Limb (tissue), 2 donors: ENCODE measurements at regions not wholly inside any gene's neighbourhood (a gene's known extent, or its start where the extent isn't known, plus 50 kb on each side); places are given as distances from the start of the nearest gene placed in this dataset.

ENCODE experiments used
- DNase-seq, 2 donors: peaks; one replicate each; pipeline ENCODE4 v3.0.0-alpha.2; 2016; ENCODE audit errors: extremely low spot score in 2 of 2

- DNase-seq: no peak
Observed at GRCh38 chr13:34533941-34534340, 408.1 kb upstream of the NBEA start.

GRCh38 chr13:34542321-34542720 is 399.7 kb upstream of the NBEA start:
- DNase-seq: no peak

GRCh38 chr13:34543836-34544235 is 398.2 kb upstream of the NBEA start:
- no peak for DNase-seq

GRCh38 chr13:34545461-34545860 is 396.6 kb upstream of the NBEA start:
- DNase-seq: no peak

- DNase-seq: peak in 1 of 2 donors; percentile 33
Observed at GRCh38 chr13:34546344-34547250, 395.5 kb upstream of the NBEA start.

- no peak for DNase-seq
Observed at GRCh38 chr13:34547929-34548328, 394.1 kb upstream of the NBEA start.

GRCh38 chr13:34553376-34553775 is 388.7 kb upstream of the NBEA start:
- no peak for DNase-seq

GRCh38 chr13:34555988-34556387 is 386.1 kb upstream of the NBEA start:
- no peak for DNase-seq

GRCh38 chr13:34561033-34561432 is 381.0 kb upstream of the NBEA start:
- DNase-seq: no peak

GRCh38 chr13:34567597-34567996 is 374.5 kb upstream of the NBEA start:
- DNase-seq: no peak

GRCh38 chr13:34570698-34571353 is 371.2 kb upstream of the NBEA start:
- DNase-seq: no peak

- DNase-seq: no peak
Observed at GRCh38 chr13:34571716-34572115, 370.4 kb upstream of the NBEA start.

- DNase-seq: no peak
Observed at GRCh38 chr13:34577051-34577450, 365.0 kb upstream of the NBEA start.

- DNase-seq: no peak
Observed at GRCh38 chr13:34578471-34578870, 363.6 kb upstream of the NBEA start.

GRCh38 chr13:34578917-34579316 is 363.2 kb upstream of the NBEA start:
- DNase-seq: no peak

GRCh38 chr13:34583181-34583580 is 358.9 kb upstream of the NBEA start:
- no peak for DNase-seq

- peak; percentile 42 to 67 for DNase-seq
Observed at GRCh38 chr13:34587576-34587975, 354.5 kb upstream of the NBEA start.

- no peak for DNase-seq
Observed at GRCh38 chr13:34588362-34588761, 353.7 kb upstream of the NBEA start.

GRCh38 chr13:34589581-34589980 is 352.5 kb upstream of the NBEA start:
- DNase-seq: no peak

GRCh38 chr13:34591129-34591528 is 350.9 kb upstream of the NBEA start:
- no peak for DNase-seq

GRCh38 chr13:34591900-34592529 is 350.1 kb upstream of the NBEA start:
- peak; percentile 38 to 49 for DNase-seq

GRCh38 chr13:34593658-34594057 is 348.4 kb upstream of the NBEA start:
- DNase-seq: no peak
